Prostate gland (tissue), 2 donors: ENCODE measurements at regions not wholly inside any gene's neighbourhood (a gene's known extent, or its start where the extent isn't known, plus 50 kb on each side); places are given as distances from the start of the nearest gene placed in this dataset.

Source experiments
- CTCF ChIP-seq, 4 experiments: fragments of 200-600 bp in 2 of 4; fragments of 450-650 bp in 2 of 4; sonication (generic) in 2 of 4; IDR thresholded peaks; 1 replicate in 3 of 4; 2 replicates in 1 of 4; pipeline ENCODE4 v1.5.1; 2016 to 2019; ENCODE audit warnings: antibody characterized with exemption in 4 of 4, mild to moderate bottlenecking in 2 of 4, moderate library complexity in 2 of 4
- POLR2A ChIP-seq: fragments of 450-650 bp; IDR thresholded peaks from one replicate; pipeline ENCODE4 v1.6.1; 2016; ENCODE audit warnings: antibody characterized with exemption, mild to moderate bottlenecking

DNA sequence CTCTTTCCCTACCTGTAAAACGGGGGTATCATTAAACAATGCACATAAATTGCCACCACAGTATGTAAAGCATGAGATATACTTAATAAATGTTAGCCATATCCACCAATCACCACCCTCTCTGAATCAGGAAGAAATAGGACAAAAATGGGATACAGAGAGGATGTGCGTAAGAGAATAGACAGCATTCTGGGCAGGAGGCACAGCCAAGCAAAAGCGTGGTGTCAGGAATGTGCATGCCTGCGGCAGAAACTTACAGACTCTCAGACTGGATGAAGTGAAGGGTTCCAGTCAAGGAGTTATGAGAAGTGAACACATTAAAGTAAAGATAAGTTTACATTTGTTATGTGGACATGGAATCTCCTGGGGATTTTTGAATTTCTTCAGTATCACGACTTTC is 121.7 kb upstream of the MDM1 start:
- TF ChIP-seq POLR2A = no peak
- no peak for TF ChIP-seq CTCF (IDR thresholded peaks at IDR 0.05)
